NCI-H1694 treated with DMSO at 0.1 percent for 48 hours (cell line): ENCODE measurements at regions not wholly inside any gene's neighbourhood (a gene's known extent, or its start where the extent isn't known, plus 50 kb on each side); places are given as distances from the start of the nearest gene placed in this dataset.
"Not testable (repeated sequence)": the region's sequence is repeated elsewhere in the genome, so short reads cannot be mapped to it uniquely, and the experiment has no call there.

ENCODE experiments used
- DNase-seq: peaks from one replicate; lab custom pipeline; 2025; lab: John Stamatoyannopoulos, UW

- DNase-seq: no peak
Observed at GRCh38 chr4:125262502-125262901, 52.3 kb upstream of the FAT4 start.

GRCh38 chr4:125262079-125262478 is 52.7 kb upstream of the FAT4 start:
- no peak for DNase-seq

- DNase-seq: no peak
Observed at GRCh38 chr4:125254106-125254505, 60.6 kb upstream of the FAT4 start.

- DNase-seq: no peak
Observed at GRCh38 chr4:125244848-125245450, 69.8 kb upstream of the FAT4 start.

GRCh38 chr4:125243789-125244397 is 70.9 kb upstream of the FAT4 start:
- no peak for DNase-seq

GRCh38 chr4:125235971-125236370 is 78.8 kb upstream of the FAT4 start:
- DNase-seq: no peak

- no peak for DNase-seq
Observed at GRCh38 chr4:125231661-125232060, 83.1 kb upstream of the FAT4 start.

- no peak for DNase-seq
Observed at GRCh38 chr4:125229596-125230058, 85.1 kb upstream of the FAT4 start.

- no peak for DNase-seq
Observed at GRCh38 chr4:125225806-125226205, 88.9 kb upstream of the FAT4 start.

- no peak for DNase-seq
Observed at GRCh38 chr4:125200556-125200955, 114.2 kb upstream of the FAT4 start.

- no peak for DNase-seq
Observed at GRCh38 chr4:125198916-125199315, 115.8 kb upstream of the FAT4 start.

GRCh38 chr4:125191874-125192459 is 122.8 kb upstream of the FAT4 start:
- DNase-seq: not testable (repeated sequence)

GRCh38 chr4:125191232-125191631 is 123.5 kb upstream of the FAT4 start:
- no peak for DNase-seq

- DNase-seq: no peak
Observed at GRCh38 chr4:125187226-125188176, 127.3 kb upstream of the FAT4 start.

GRCh38 chr4:125184116-125184515 is 130.6 kb upstream of the FAT4 start:
- DNase-seq: no peak

- DNase-seq: no peak
Observed at GRCh38 chr4:125181804-125182203, 133.0 kb upstream of the FAT4 start.

GRCh38 chr4:125179727-125180126 is 135.0 kb upstream of the FAT4 start:
- no peak for DNase-seq

GRCh38 chr4:125169192-125169591 is 145.6 kb upstream of the FAT4 start:
- no peak for DNase-seq

GRCh38 chr4:125168531-125168930 is 146.2 kb upstream of the FAT4 start:
- no peak for DNase-seq

- DNase-seq: not testable (repeated sequence)
Observed at GRCh38 chr4:125166012-125166411, 148.7 kb upstream of the FAT4 start.

GRCh38 chr4:125159001-125159400 is 155.8 kb upstream of the FAT4 start:
- no peak for DNase-seq

GRCh38 chr4:125155251-125155650 is 159.5 kb upstream of the FAT4 start:
- no peak for DNase-seq
